Suprapubic skin (tissue), 4 donors: ENCODE measurements at regions not wholly inside any gene's neighbourhood (a gene's known extent, or its start where the extent isn't known, plus 50 kb on each side); places are given as distances from the start of the nearest gene placed in this dataset.

Experiments used
- DNase-seq, 2 donors: peaks; one replicate each; pipeline ENCODE4 v3.0.0-alpha.2; 2019; ENCODE audit warnings: low spot score in 2 of 2
- H3K27ac ChIP-seq: fragments of 200-600 bp; sonication (generic); one replicate; pipeline ENCODE4 v1.5.1; 2019
- H3K27me3 ChIP-seq: fragments of 200-600 bp; sonication (generic); one replicate; pipeline ENCODE4 v1.5.1; 2019
- H3K36me3 ChIP-seq: fragments of 200-600 bp; sonication (generic); one replicate; pipeline ENCODE4 v1.5.1; 2019
- H3K4me1 ChIP-seq: fragments of 200-600 bp; sonication (generic); one replicate; pipeline ENCODE4 v1.5.1; 2019
- H3K4me3 ChIP-seq: fragments of 200-600 bp; sonication (generic); one replicate; pipeline ENCODE4 v1.5.1; 2019; ENCODE audit warnings: mild to moderate bottlenecking
- H3K9me3 ChIP-seq: fragments of 200-600 bp; sonication (generic); one replicate; pipeline ENCODE4 v1.5.1; 2019
- EP300 ChIP-seq: sonication (generic); formaldehyde crosslinking; IDR thresholded peaks from one replicate; pipeline ENCODE4 v1.6.1; 2017; ENCODE audit warnings: antibody characterized with exemption
- POLR2A ChIP-seq, 2 donors: fragments of 450-650 bp; IDR thresholded peaks; one replicate each; pipeline ENCODE4 v1.6.1; 2017; ENCODE audit warnings: antibody characterized with exemption in 2 of 2, mild to moderate bottlenecking in 2 of 2, moderate library complexity in 2 of 2
- POLR2AphosphoS5 ChIP-seq, 3 donors: sonication (generic); formaldehyde crosslinking; IDR thresholded peaks; one replicate each; pipeline ENCODE4 v1.6.1; 2017; ENCODE audit warnings: antibody characterized with exemption in 3 of 3
- WGBS: methylation state at CpG from one replicate; pipeline ENCODE4 v1.1.5; 2018; 5-methylcytosine and 5-hydroxymethylcytosine counted together
- TF ChIP-seq, protein P1 (sequence below), 2 donors: fragments of 200-600 bp in 1 of 2; fragments of 450-650 bp in 1 of 2; sonication (generic) in 1 of 2; IDR thresholded peaks; one replicate each; pipeline ENCODE4 v1.5.1; 2016 to 2019; ENCODE audit warnings: antibody characterized with exemption in 2 of 2, mild to moderate bottlenecking in 1 of 2, moderate library complexity in 1 of 2

DNA sequence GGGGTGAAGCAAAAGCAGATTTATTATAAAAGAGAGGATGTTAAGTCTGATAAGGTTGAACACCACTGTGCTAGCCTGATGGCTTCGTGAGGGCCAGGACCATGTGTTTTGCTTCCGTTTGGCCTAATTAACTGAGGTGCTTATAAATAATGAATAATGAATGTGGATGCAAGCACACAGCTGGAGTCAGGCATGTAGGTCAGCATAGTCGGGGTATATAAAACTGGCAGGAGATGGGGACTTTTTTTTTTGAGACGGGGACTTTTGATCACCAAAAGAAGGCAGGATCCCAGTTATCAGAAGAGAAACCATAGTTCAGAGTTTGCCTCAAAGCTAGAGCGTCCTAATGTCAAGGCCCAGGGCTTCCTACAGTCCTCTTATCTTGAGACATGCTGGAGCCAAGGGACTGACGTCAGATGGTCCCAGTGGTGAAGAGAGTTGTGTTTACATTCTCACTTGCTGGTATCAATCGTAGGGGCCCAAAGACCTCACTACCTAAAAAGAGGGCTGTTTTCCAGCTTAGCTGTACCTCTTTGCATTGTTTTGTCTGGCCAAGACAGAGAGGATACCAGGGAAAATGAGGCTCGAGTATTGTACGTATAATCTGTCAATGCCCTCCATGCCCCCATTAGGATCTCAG lies 50.4 kb downstream of the RTL9 start:
- TF ChIP-seq EP300, result no peak
- no peak for TF ChIP-seq POLR2AphosphoS5 (IDR thresholded peaks at IDR 0.05)
- TF ChIP-seq, protein P1, sequence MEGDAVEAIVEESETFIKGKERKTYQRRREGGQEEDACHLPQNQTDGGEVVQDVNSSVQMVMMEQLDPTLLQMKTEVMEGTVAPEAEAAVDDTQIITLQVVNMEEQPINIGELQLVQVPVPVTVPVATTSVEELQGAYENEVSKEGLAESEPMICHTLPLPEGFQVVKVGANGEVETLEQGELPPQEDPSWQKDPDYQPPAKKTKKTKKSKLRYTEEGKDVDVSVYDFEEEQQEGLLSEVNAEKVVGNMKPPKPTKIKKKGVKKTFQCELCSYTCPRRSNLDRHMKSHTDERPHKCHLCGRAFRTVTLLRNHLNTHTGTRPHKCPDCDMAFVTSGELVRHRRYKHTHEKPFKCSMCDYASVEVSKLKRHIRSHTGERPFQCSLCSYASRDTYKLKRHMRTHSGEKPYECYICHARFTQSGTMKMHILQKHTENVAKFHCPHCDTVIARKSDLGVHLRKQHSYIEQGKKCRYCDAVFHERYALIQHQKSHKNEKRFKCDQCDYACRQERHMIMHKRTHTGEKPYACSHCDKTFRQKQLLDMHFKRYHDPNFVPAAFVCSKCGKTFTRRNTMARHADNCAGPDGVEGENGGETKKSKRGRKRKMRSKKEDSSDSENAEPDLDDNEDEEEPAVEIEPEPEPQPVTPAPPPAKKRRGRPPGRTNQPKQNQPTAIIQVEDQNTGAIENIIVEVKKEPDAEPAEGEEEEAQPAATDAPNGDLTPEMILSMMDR (IDR thresholded peaks at IDR 0.05), result no peak
- no peak for TF ChIP-seq POLR2A (IDR thresholded peaks at IDR 0.05)
- Histone ChIP-seq H3K27ac (no peak overlapping the region), H3K4me1 (peaks cover 4% of the 10 kb centered on the region), H3K36me3 (no peaks in the 10 kb centered on the region), H3K27me3 (no peaks in the 10 kb centered on the region), H3K9me3 (no peaks in the 10 kb centered on the region), H3K4me3 (no peak overlapping the region)
- DNase-seq, result no peak
- 67% methylated on average over 9 of the region's 9 CpGs for WGBS

DNA sequence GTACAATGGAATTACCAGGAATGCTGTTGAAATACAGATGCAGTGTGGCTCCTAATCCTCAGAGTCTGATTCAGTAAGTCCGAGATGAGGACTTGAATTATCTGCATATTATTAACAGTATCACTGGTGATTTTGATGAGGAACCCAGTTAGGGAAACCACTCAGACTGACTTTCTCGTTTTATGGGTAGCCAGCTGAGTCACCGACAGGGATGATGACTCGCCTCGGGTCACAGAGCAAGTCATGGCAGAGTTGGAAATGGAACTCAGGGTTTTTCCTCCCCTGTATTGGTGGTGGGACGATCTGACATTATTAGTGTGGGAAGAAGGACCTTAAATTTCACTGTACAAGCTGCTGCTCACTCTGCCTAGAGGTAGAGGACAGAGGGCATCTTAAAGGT lies 51.3 kb downstream of the RTL9 start:
- H3K4me1 ChIP-seq, result no peaks in the 10 kb centered on the region
- no peak overlapping the region for H3K27ac ChIP-seq
- no peaks in the 10 kb centered on the region for H3K9me3 ChIP-seq
- DNase-seq, result no peak
- WGBS, result 8% methylated on average over 6 of the region's 6 CpGs
- H3K36me3 ChIP-seq, result no peaks in the 10 kb centered on the region
- no peaks in the 10 kb centered on the region for H3K27me3 ChIP-seq
- no peak for TF ChIP-seq POLR2A (IDR thresholded peaks at IDR 0.05)
- TF ChIP-seq POLR2AphosphoS5 (IDR thresholded peaks at IDR 0.05), result no peak
- TF ChIP-seq, protein P1 (IDR thresholded peaks at IDR 0.05), result no peak
- no peak for TF ChIP-seq EP300
- H3K4me3 ChIP-seq, result no peak overlapping the region

- Histone ChIP-seq H3K9me3 (no peaks in the 10 kb centered on the region), H3K36me3 (no peaks in the 10 kb centered on the region), H3K27me3 (no peaks in the 10 kb centered on the region), H3K4me3 (no peak overlapping the region), H3K4me1 (no peaks in the 10 kb centered on the region), H3K27ac (no peak overlapping the region)
- TF ChIP-seq, protein P1 (IDR thresholded peaks at IDR 0.05), result no peak
- TF ChIP-seq EP300 (no peak), POLR2AphosphoS5 (IDR thresholded peaks at IDR 0.05) (no peak), POLR2A (IDR thresholded peaks at IDR 0.05) (no peak)
- WGBS, result 63% methylated on average over 5 of the region's 5 CpGs
- no peak for DNase-seq
Measured at GRCh38 chrX:110410603-110411002, 52.0 kb downstream of the RTL9 start.

- Histone ChIP-seq H3K9me3 (no peaks in the 10 kb centered on the region), H3K27me3 (no peaks in the 10 kb centered on the region), H3K27ac (no peak overlapping the region)
Measured at GRCh38 chrX:110412971-110413726, 54.5 kb downstream of the RTL9 start.

DNA sequence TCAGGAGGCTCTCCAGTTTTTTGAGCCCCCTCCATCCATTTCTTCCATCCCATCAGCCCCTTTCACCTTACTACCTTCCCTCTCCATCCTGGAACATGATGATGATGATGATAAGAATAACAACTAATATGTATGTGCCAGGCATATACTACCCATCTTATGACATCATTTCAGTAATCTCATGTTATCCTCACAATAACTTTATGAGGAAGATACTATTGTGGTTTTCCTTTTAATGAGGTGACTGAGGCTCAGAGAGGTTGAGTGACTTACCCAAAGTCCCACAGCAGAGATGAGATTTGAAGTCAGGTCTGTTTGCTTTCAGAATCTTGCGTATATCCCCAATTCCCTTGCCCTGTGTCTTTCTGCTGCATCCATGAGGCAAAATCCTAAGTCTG lies 55.1 kb downstream of the RTL9 start:
- H3K36me3 ChIP-seq, result no peaks in the 10 kb centered on the region
- 95% methylated on average over 1 of the region's 1 CpG for WGBS
- no peak for DNase-seq
- no peak overlapping the region for H3K27ac ChIP-seq
- H3K4me1 ChIP-seq, result no peaks in the 10 kb centered on the region
- H3K9me3 ChIP-seq, result no peaks in the 10 kb centered on the region
- TF ChIP-seq EP300 (no peak), POLR2A (IDR thresholded peaks at IDR 0.05) (no peak), POLR2AphosphoS5 (IDR thresholded peaks at IDR 0.05) (no peak)
- TF ChIP-seq, protein P1 (IDR thresholded peaks at IDR 0.05), result no peak
- H3K4me3 ChIP-seq, result no peak overlapping the region
- no peaks in the 10 kb centered on the region for H3K27me3 ChIP-seq

More at GRCh38 chrX:110412971-110413726, 54.5 kb downstream of the RTL9 start:
- Histone ChIP-seq H3K4me3 (no peak overlapping the region), H3K36me3 (no peaks in the 10 kb centered on the region), H3K4me1 (no peaks in the 10 kb centered on the region)
- DNase-seq, result peak in 1 of 2 donors; percentile 78
- WGBS, result 17% methylated on average over 18 of the region's 18 CpGs
- TF ChIP-seq, protein P1 (IDR thresholded peaks at IDR 0.05), result peak; percentile 51 to 68
- TF ChIP-seq POLR2A (IDR thresholded peaks at IDR 0.05), result no peak
